AG10803 (cell line): ENCODE measurements at regions not wholly inside any gene's neighbourhood (a gene's known extent, or its start where the extent isn't known, plus 50 kb on each side); places are given as distances from the start of the nearest gene placed in this dataset.

Experiments
- DNase-seq: peaks from one replicate; pipeline ENCODE4 v3.0.0; 2010; ENCODE audit warnings: low read depth
- H3K4me3 ChIP-seq: 2 replicates; pipeline ENCODE4 v1.5.1; 2011; ENCODE audit warnings: mild to moderate bottlenecking, low read length, control low read depth
- TF ChIP-seq, protein P1 (sequence below): conservative IDR thresholded peaks from 2 replicates; pipeline ENCODE4 v1.5.1; 2011; ENCODE audit warnings: mild to moderate bottlenecking, low read length, control low read depth, inconsistent platforms

DNA sequence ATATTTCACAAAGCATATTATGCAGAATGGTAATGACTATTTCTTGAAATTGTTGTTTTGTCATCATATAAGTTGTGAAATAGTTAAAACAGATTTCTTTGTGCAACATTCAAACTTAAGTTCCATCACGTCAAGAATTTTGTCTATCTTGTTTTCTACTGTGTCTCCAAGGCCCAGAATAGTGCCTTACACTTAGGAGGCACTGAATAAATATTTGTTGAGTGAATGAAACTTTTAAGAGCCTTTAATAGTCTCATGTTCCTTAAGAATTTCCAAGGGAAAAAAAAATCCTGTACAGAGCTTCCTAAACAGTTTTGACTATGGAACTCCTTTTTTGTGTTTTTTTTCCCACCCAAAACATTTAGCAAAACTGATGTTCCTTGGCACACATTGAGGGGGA, 50.8 kb upstream of the TNFSF18 start:
- TF ChIP-seq, protein P1, sequence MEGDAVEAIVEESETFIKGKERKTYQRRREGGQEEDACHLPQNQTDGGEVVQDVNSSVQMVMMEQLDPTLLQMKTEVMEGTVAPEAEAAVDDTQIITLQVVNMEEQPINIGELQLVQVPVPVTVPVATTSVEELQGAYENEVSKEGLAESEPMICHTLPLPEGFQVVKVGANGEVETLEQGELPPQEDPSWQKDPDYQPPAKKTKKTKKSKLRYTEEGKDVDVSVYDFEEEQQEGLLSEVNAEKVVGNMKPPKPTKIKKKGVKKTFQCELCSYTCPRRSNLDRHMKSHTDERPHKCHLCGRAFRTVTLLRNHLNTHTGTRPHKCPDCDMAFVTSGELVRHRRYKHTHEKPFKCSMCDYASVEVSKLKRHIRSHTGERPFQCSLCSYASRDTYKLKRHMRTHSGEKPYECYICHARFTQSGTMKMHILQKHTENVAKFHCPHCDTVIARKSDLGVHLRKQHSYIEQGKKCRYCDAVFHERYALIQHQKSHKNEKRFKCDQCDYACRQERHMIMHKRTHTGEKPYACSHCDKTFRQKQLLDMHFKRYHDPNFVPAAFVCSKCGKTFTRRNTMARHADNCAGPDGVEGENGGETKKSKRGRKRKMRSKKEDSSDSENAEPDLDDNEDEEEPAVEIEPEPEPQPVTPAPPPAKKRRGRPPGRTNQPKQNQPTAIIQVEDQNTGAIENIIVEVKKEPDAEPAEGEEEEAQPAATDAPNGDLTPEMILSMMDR = no peak
- no peak overlapping the region for H3K4me3 ChIP-seq
- DNase-seq = no peak

DNA sequence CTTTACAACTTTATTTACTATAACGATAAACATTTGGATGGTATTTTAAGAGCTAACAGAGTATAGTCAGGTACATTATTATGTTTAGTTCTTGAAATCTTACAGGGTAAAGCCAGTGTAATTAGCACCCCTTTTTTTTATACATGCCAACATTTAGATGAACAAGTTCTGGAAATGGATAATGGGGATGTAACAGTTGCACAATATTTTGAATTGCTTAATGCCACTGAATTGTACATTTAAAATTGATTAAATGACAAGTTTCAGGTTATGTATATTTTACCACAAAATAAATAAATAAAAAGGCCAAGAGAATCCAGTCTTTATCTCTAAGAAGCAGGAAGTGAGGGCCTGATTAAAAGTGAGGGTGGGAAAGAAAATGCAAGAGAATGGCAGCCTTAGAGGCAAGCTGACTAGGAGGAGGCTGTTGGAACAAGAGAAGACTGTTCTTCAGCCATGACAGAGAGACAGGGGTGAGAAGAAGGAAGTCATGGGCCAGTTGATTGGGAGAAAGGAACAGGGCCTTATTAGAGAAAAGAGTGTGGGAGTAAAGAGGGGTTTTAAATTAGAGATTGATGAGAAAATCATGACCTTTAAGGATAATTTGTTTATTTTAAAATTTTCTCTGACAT, 49.9 kb upstream of the TNFSF18 start:
- DNase-seq = no peak
- no peak overlapping the region for H3K4me3 ChIP-seq
- TF ChIP-seq, protein P1 = no peak
